Glomerular visceral epithelial cell (primary cell): ENCODE measurements at regions not wholly inside any gene's neighbourhood (a gene's known extent, or its start where the extent isn't known, plus 50 kb on each side); places are given as distances from the start of the nearest gene placed in this dataset.

Experiments
- DNase-seq: peaks from one replicate; pipeline ENCODE4 v3.0.0-alpha.2; 2016; ENCODE audit errors: extremely low spot score

GRCh38 chr7:131616487-131617200, 60.2 kb upstream of the PODXL start:
- DNase-seq: no peak

- DNase-seq: no peak
These were observed 57.5 kb upstream of the PODXL start for GRCh38 chr7:131613909-131614308.

GRCh38 chr7:131610007-131610406, 53.6 kb upstream of the PODXL start:
- DNase-seq: peak; percentile 19

GRCh38 chr7:131608116-131608500, 51.7 kb upstream of the PODXL start:
- no peak for DNase-seq

DNA sequence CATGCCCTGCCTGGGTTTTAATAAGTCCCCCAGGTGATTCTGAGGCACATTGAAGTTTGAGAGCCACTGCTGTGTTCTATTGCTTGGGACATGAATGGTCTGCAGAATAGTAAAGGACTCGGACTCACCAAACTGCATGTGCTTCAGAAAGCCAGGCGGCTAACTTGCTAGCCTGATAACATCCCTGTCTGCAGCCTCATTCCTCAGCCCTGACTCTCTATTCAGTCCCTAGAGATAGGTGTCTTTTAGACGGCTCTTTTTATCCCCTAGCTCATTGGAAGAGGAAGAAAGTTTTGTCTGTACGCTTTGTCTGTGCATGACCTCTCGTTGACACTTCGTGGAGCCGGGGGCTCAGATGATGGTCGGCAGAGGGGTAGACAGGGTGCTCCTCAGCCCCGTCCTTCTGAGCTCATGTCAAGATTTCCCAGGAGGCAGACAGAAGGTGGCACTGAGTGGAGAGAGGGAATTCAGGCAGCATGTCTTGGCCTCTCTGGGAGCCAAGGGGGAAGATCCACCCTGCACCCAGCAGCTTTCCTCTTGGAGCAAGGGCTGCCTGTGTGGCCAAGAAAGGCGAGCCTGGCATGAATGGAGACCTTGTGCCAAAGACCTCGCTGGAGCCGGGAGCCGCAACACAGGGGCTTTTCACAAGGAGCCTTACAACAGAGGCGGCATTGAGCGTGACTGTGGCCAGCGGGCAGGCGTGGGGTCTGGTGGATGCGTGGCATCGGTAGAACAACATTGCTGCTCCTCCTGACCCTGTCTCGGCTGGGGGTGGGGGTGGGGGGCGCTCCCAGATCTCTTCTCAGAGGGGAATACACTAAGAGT, 51.1 kb upstream of the PODXL start:
- DNase-seq: no peak

DNA sequence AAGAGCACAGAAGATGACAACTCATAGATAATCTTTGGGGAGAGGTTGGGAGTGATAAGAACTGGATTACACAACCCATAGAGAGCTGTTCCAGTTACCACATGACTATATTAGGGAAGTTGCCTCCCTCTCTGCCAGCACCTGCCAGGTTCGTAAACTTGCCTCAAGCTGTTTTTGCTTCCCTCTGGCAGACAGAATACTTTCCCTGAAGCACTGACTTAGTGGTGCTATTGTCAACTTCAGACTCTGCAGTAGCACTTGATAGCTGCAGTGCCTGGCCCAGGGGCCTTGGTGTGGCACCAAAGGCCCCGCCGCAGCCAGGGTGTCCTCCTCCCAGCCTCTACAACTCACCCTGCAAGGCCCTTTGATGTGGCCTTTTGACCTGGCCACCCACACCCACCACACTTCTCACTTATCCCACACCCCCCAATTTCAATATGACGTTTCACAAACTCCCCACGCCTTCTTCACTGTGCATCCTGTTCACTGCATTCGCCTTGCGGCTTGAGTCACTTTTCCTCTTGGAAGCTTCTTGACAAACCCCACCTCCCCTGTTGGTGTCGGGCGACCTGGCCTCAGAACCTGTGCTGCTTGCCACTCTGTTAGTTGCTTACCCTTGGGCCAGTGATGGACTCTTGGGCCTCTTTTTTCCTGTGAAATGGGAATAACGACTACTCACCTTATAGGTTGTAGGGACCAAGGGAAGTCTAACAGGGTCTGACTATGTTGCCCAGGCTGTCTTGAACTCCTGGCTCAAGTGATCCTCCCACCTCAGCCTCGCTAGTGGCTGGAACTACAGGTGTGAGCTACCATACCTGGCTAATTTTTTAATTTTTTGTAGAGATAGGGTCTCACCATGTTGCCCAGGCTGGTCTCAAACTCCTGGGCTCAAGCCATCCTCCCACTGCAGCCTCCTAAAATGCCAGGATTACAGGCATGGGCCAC, 50.2 kb upstream of the PODXL start:
- DNase-seq: no peak
